HPDE6-E6E7 (cell line): ENCODE measurements at regions not wholly inside any gene's neighbourhood (a gene's known extent, or its start where the extent isn't known, plus 50 kb on each side); places are given as distances from the start of the nearest gene placed in this dataset.
"Not testable (repeated sequence)": the region's sequence is repeated elsewhere in the genome, so short reads cannot be mapped to it uniquely, and the experiment has no call there.

ENCODE experiments used
- DNase-seq: peaks from one replicate; pipeline ENCODE4 v3.0.0; 2011; ENCODE audit warnings: missing footprints; ENCODE audit errors: extremely low spot score

GRCh38 chr15:20368974-20369373 lies 172.6 kb downstream of the GOLGA6L6 start:
- DNase-seq = no peak

GRCh38 chr15:20367093-20367492 lies 174.5 kb downstream of the GOLGA6L6 start:
- DNase-seq = no peak

GRCh38 chr15:20363591-20363990 lies 178.0 kb downstream of the GOLGA6L6 start:
- DNase-seq = not testable (repeated sequence)

GRCh38 chr15:20361091-20361490 lies 180.5 kb downstream of the GOLGA6L6 start:
- no peak for DNase-seq

GRCh38 chr15:20358779-20359414 lies 182.7 kb downstream of the GOLGA6L6 start:
- no peak for DNase-seq

GRCh38 chr15:20358066-20358778 lies 183.4 kb downstream of the GOLGA6L6 start:
- no peak for DNase-seq

- no peak for DNase-seq
Measured at GRCh38 chr15:20357481-20358065, 184.0 kb downstream of the GOLGA6L6 start.

GRCh38 chr15:20356911-20357480 lies 184.6 kb downstream of the GOLGA6L6 start:
- DNase-seq = no peak

- peak; percentile 84 for DNase-seq
Measured at GRCh38 chr15:20356444-20356910, 185.1 kb downstream of the GOLGA6L6 start.

GRCh38 chr15:20355256-20355868 lies 186.2 kb downstream of the GOLGA6L6 start:
- no peak for DNase-seq

- DNase-seq = not testable (repeated sequence)
Measured at GRCh38 chr15:20354884-20355223, 186.7 kb downstream of the GOLGA6L6 start.

GRCh38 chr15:20353966-20354883 lies 187.4 kb downstream of the GOLGA6L6 start:
- DNase-seq = no peak

- DNase-seq = no peak
Measured at GRCh38 chr15:20352241-20353200, 189.1 kb downstream of the GOLGA6L6 start.

- DNase-seq = no peak
Measured at GRCh38 chr15:20351448-20351971, 190.1 kb downstream of the GOLGA6L6 start.

- DNase-seq = no peak
Measured at GRCh38 chr15:20349774-20350498, 191.7 kb downstream of the GOLGA6L6 start.

GRCh38 chr15:20348900-20349773 lies 192.5 kb downstream of the GOLGA6L6 start:
- DNase-seq = no peak

- DNase-seq = no peak
Measured at GRCh38 chr15:20348291-20348899, 193.2 kb downstream of the GOLGA6L6 start.
